IMR-90 (cell line): ENCODE measurements at regions not wholly inside any gene's neighbourhood (a gene's known extent, or its start where the extent isn't known, plus 50 kb on each side); places are given as distances from the start of the nearest gene placed in this dataset.

Source experiments
- ATAC-seq: fragments of 200-7000 bp; cut with Tn5 transposase; 2 replicates; pipeline ENCODE4 v1.9.1; 2020; ENCODE audit warnings: low read depth, mild to moderate bottlenecking, moderate library complexity
- BruUV-seq: library from RNA; stranded (reverse); fragments of 400-500 nt; replicated peaks from 2 replicates; lab custom pipeline; 2021; lab: Mats Ljungman, UMichigan
- CTCF ChIA-PET: fragments of 300-600 bp; formaldehyde crosslinking; extraction: SDS; loops from one replicate; lab custom pipeline; 2021; ENCODE audit warnings: antibody characterized with exemption; lab: Yijun Ruan, JAX
- POLR2A ChIA-PET: fragments of 300-600 bp; sonication (Branson Sonifier 250); formaldehyde crosslinking; loops from one replicate; lab custom pipeline; 2022; ENCODE audit warnings: antibody characterized with exemption; ENCODE audit not compliant: unreplicated experiment; lab: Charles Lee
- DNase-seq: peaks from one replicate; pipeline ENCODE4 v3.0.0; 2013
- H2AFZ ChIP-seq: replicated peaks from 2 replicates; pipeline ENCODE3; 2013; ENCODE audit warnings: low read length, mild to moderate bottlenecking; ENCODE audit not compliant: poor library complexity
- H2AK5ac ChIP-seq: 2 replicates; pipeline ENCODE4 v1.6.1; 2013; ENCODE audit warnings: low read depth, low read length, inconsistent platforms
- H2AK9ac ChIP-seq: replicated peaks from 2 replicates; pipeline ENCODE3; 2013; ENCODE audit warnings: mild to moderate bottlenecking, low read depth, low read length, moderate library complexity; ENCODE audit not compliant: poor library complexity
- H2BK120ac ChIP-seq: 2 replicates; pipeline ENCODE4 v1.6.1; 2013; ENCODE audit warnings: low read depth, low read length, inconsistent platforms
- H2BK15ac ChIP-seq: 3 replicates; pipeline ENCODE4 v1.6.1; 2013; ENCODE audit warnings: low read depth, low read length, inconsistent platforms
- H2BK20ac ChIP-seq: 2 replicates; pipeline ENCODE4 v1.6.1; 2013; ENCODE audit warnings: low read depth, mild to moderate bottlenecking, inconsistent platforms, low read length, moderate library complexity
- H2BK5ac ChIP-seq: 2 replicates; pipeline ENCODE4 v1.6.1; 2013; ENCODE audit warnings: mild to moderate bottlenecking, low read depth, low read length, inconsistent platforms; ENCODE audit not compliant: poor library complexity, severe bottlenecking
- H3K14ac ChIP-seq: replicated peaks from 2 replicates; pipeline ENCODE4 v1.6.1; 2013; ENCODE audit warnings: low read depth, low read length, inconsistent platforms
- H3K18ac ChIP-seq: 2 replicates; pipeline ENCODE4 v1.6.1; 2013; ENCODE audit warnings: low read depth, low read length, control low read depth
- H3K23ac ChIP-seq: 2 replicates; pipeline ENCODE4 v1.6.1; 2013; ENCODE audit warnings: low read depth, low read length, inconsistent platforms
- H3K27ac ChIP-seq: 2 replicates; pipeline ENCODE4 v1.5.1; 2013; ENCODE audit warnings: mild to moderate bottlenecking, control low read depth, low read length; ENCODE audit not compliant: insufficient read depth
- H3K27me3 ChIP-seq: 2 replicates; pipeline ENCODE4 v1.6.1; 2013; ENCODE audit warnings: low read length; ENCODE audit not compliant: control insufficient read depth, insufficient read depth
- H3K36me3 ChIP-seq: 2 replicates; pipeline ENCODE4 v1.6.1; 2013; ENCODE audit warnings: low read length, mixed read lengths; ENCODE audit not compliant: control insufficient read depth, insufficient read depth
- H3K4ac ChIP-seq: 2 replicates; pipeline ENCODE4 v1.6.1; 2013; ENCODE audit warnings: low read depth, low read length, inconsistent platforms
- H3K4me1 ChIP-seq: 2 replicates; pipeline ENCODE4 v1.6.1; 2013; ENCODE audit warnings: low read length, mixed read lengths; ENCODE audit not compliant: control insufficient read depth, insufficient read depth
- H3K4me2 ChIP-seq: 2 replicates; pipeline ENCODE4 v1.6.1; 2013; ENCODE audit warnings: low read depth, mild to moderate bottlenecking, control low read depth, low read length, moderate library complexity
- H3K4me3 ChIP-seq: 2 replicates; pipeline ENCODE4 v1.5.1; 2013; ENCODE audit warnings: low read depth, mild to moderate bottlenecking, control low read depth, low read length, moderate library complexity; ENCODE audit not compliant: insufficient read depth
- H3K56ac ChIP-seq: 2 replicates; pipeline ENCODE4 v1.6.1; 2013; ENCODE audit warnings: low read length, inconsistent platforms; ENCODE audit not compliant: insufficient read depth; ENCODE audit errors: extremely low read depth
- H3K79me1 ChIP-seq, 2 experiments: 2 replicates each; pipeline ENCODE4 v1.6.1; 2013; ENCODE audit warnings: low read length in 2 of 2, inconsistent platforms in 1 of 2, low read depth in 1 of 2
- H3K9ac ChIP-seq: 2 replicates; pipeline ENCODE4 v1.6.1; 2013; ENCODE audit warnings: low read depth, low read length, control low read depth
- H3K9me1 ChIP-seq: 2 replicates; pipeline ENCODE4 v1.6.1; 2013; ENCODE audit warnings: low read length, inconsistent platforms; ENCODE audit not compliant: insufficient read depth
- H3K9me3 ChIP-seq: 2 replicates; pipeline ENCODE4 v1.6.1; 2013; ENCODE audit warnings: low read length; ENCODE audit not compliant: control insufficient read depth, insufficient read depth
- H4K20me1 ChIP-seq: 2 replicates; pipeline ENCODE4 v1.6.1; 2013; ENCODE audit warnings: low read length, inconsistent platforms; ENCODE audit not compliant: insufficient read depth
- H4K5ac ChIP-seq: 2 replicates; pipeline ENCODE4 v1.6.1; 2013; ENCODE audit warnings: mild to moderate bottlenecking, low read depth, low read length, control low read depth
- H4K8ac ChIP-seq, 2 experiments: 2 replicates each; pipeline ENCODE4 v1.6.1; 2013; ENCODE audit warnings: low read depth in 2 of 2, low read length in 2 of 2, control low read depth in 1 of 2, inconsistent platforms in 1 of 2
- H4K91ac ChIP-seq: 2 replicates; pipeline ENCODE4 v1.6.1; 2013; ENCODE audit warnings: low read depth, low read length, inconsistent platforms; ENCODE audit not compliant: insufficient read depth
- BHLHE40 ChIP-seq: fragments of 150-350 bp; IDR thresholded peaks from 2 replicates; pipeline ENCODE4 v1.6.1; 2016; ENCODE audit warnings: mild to moderate bottlenecking, low read depth, low read length
- CEBPB ChIP-seq: IDR thresholded peaks from 2 replicates; pipeline ENCODE4 v1.6.1; 2012; ENCODE audit warnings: low read depth, low read length, improper control_type of control experiment
- CHD1 ChIP-seq: IDR thresholded peaks from 2 replicates; pipeline ENCODE4 v1.6.1; 2012; ENCODE audit warnings: low read depth, low read length, improper control_type of control experiment
- ELK1 ChIP-seq: fragments of 150-350 bp; IDR thresholded peaks from 2 replicates; pipeline ENCODE4 v1.6.1; 2016; ENCODE audit warnings: low read depth, mild to moderate bottlenecking, low read length, moderate library complexity, borderline replicate concordance
- FOS ChIP-seq: fragments of 150-350 bp; IDR thresholded peaks from 2 replicates; pipeline ENCODE4 v1.6.1; 2016; ENCODE audit warnings: low read depth, low read length
- MAFK ChIP-seq: IDR thresholded peaks from 2 replicates; pipeline ENCODE4 v1.6.1; 2012; ENCODE audit warnings: low read depth, low read length, improper control_type of control experiment
- MAZ ChIP-seq: IDR thresholded peaks from 2 replicates; pipeline ENCODE4 v1.6.1; 2012; ENCODE audit warnings: low read depth, mild to moderate bottlenecking, low read length, improper control_type of control experiment, moderate library complexity, borderline replicate concordance
- MXI1 ChIP-seq: IDR thresholded peaks from 2 replicates; pipeline ENCODE4 v1.6.1; 2012; ENCODE audit warnings: low read depth, mild to moderate bottlenecking, low read length, moderate library complexity, borderline replicate concordance
- NFE2L2 ChIP-seq: fragments of 150-350 bp; IDR thresholded peaks from 2 replicates; pipeline ENCODE4 v1.6.1; 2016; ENCODE audit warnings: low read depth, mild to moderate bottlenecking, low read length
- POLR2A ChIP-seq: IDR thresholded peaks from 2 replicates; pipeline ENCODE4 v1.6.1; 2012; ENCODE audit warnings: mild to moderate bottlenecking, low read depth, low read length
- RAD21 ChIP-seq: IDR thresholded peaks from 2 replicates; pipeline ENCODE4 v1.6.1; 2012; ENCODE audit warnings: low read length, improper control_type of control experiment
- RCOR1 ChIP-seq: IDR thresholded peaks from 2 replicates; pipeline ENCODE4 v1.6.1; 2012; ENCODE audit warnings: mild to moderate bottlenecking, low read length, improper control_type of control experiment; ENCODE audit not compliant: insufficient replicate concordance
- RFX5 ChIP-seq: IDR thresholded peaks from 2 replicates; pipeline ENCODE4 v1.8.0; 2012; ENCODE audit warnings: low read depth, mild to moderate bottlenecking, low read length, moderate library complexity
- SMC3 ChIP-seq: fragments of 150-350 bp; IDR thresholded peaks from 2 replicates; pipeline ENCODE4 v1.6.1; 2016; ENCODE audit warnings: low read depth, mild to moderate bottlenecking, antibody characterized with exemption, low read length, moderate library complexity
- USF2 ChIP-seq: fragments of 150-350 bp; IDR thresholded peaks from 2 replicates; pipeline ENCODE4 v1.6.1; 2017; ENCODE audit warnings: mild to moderate bottlenecking, antibody characterized with exemption, low read length, low read depth
- WGBS, 2 experiments: methylation state at CpG; one replicate each; pipeline versions ENCODE4 v1.1.5 to v1.1.7; 2013; ENCODE audit warnings: missing lambda C conversion rate in 2 of 2; ENCODE audit not compliant: insufficient read length in 1 of 2; ENCODE audit errors: extremely low coverage in 2 of 2; 5-methylcytosine and 5-hydroxymethylcytosine counted together
- dilution Hi-C: fragments of 300-500 bp; cut with HindIII; formaldehyde crosslinking; loops from one replicate; pipeline ENCODE4 v1.14.3; 2018; ENCODE audit warnings: low sequenced_read_pairs; ENCODE audit not compliant: unreplicated experiment
- in situ Hi-C: fragments of 300-500 bp; cut with MboI; formaldehyde crosslinking; loops from 3 replicates; pipeline ENCODE4 v1.14.3; 2019; ENCODE audit warnings: low sequenced_read_pairs, inconsistent platforms, mixed read lengths
- intact Hi-C: fragments of 100-400 bp; cut with micrococcal nuclease; formaldehyde crosslinking; loops from 2 replicates; pipeline ENCODE4 v1.10.0; 2022
- TF ChIP-seq, protein P1 (sequence below): conservative IDR thresholded peaks from 2 replicates; pipeline ENCODE4 v1.5.1; 2012; ENCODE audit warnings: mild to moderate bottlenecking, low read depth, low read length, improper control_type of control experiment

DNA sequence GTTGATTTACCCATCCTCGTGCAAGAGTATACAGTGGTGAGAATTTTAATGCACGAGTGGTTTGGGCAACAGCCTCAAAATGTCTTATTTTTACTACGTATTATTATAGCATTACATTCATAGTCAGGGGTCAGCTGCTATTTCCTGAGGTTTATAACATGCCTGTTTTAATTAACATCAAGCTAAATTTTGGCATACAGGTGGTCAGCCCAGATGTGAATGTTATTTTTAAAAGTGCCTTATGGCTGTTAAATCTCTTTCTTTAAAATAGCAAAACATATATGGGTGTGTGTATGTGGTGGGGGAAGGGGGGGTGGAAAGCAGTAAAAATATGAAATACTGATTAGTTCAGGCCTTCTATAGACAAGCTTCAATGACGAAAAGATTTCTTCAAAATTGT lies 424.5 kb upstream of the CLINT1 start:
- Histone ChIP-seq H3K27ac (no peak overlapping the region), H2AK9ac (no peak overlapping the region), H3K9me1 (no peaks in the 10 kb centered on the region), H4K8ac (no peak overlapping the region), H3K9me3 (no peaks in the 10 kb centered on the region), H3K14ac (no peak overlapping the region), H2BK5ac (no peak overlapping the region), H3K18ac (no peak overlapping the region), H3K79me1 (no peaks in the 10 kb centered on the region), H3K4ac (no peak overlapping the region), H3K23ac (no peak overlapping the region), H2AFZ (no peak overlapping the region), H2BK20ac (no peak overlapping the region), H3K4me1 (no peaks in the 10 kb centered on the region), H2AK5ac (no peak overlapping the region), H3K9ac (no peak overlapping the region), H2BK15ac (no peak overlapping the region), H2BK120ac (no peak overlapping the region), H3K56ac (no peak overlapping the region), H3K4me3 (no peak overlapping the region), H4K91ac (no peak overlapping the region), H3K4me2 (no peak overlapping the region), H4K5ac (no peak overlapping the region), H3K36me3 (no peaks in the 10 kb centered on the region), H3K27me3 (no peaks in the 10 kb centered on the region), H4K20me1 (no peaks in the 10 kb centered on the region)
- BruUV-seq = no TSS peak
- no peak for ATAC-seq
- in situ Hi-C loops (no loop called here), intact Hi-C loops (no loop called here), dilution Hi-C loops (no loop called here)
- POLR2A ChIA-PET = no interaction called here
- no peak for DNase-seq
- CTCF ChIA-PET = no interaction called here
- no peak for TF ChIP-seq POLR2A
- no peak for TF ChIP-seq SMC3
- no peak for TF ChIP-seq MXI1
- no peak for TF ChIP-seq MAZ
- no peak for TF ChIP-seq CHD1
- TF ChIP-seq RAD21 = no peak
- TF ChIP-seq RCOR1 = no peak
- TF ChIP-seq ELK1 = no peak
- TF ChIP-seq, protein P1, sequence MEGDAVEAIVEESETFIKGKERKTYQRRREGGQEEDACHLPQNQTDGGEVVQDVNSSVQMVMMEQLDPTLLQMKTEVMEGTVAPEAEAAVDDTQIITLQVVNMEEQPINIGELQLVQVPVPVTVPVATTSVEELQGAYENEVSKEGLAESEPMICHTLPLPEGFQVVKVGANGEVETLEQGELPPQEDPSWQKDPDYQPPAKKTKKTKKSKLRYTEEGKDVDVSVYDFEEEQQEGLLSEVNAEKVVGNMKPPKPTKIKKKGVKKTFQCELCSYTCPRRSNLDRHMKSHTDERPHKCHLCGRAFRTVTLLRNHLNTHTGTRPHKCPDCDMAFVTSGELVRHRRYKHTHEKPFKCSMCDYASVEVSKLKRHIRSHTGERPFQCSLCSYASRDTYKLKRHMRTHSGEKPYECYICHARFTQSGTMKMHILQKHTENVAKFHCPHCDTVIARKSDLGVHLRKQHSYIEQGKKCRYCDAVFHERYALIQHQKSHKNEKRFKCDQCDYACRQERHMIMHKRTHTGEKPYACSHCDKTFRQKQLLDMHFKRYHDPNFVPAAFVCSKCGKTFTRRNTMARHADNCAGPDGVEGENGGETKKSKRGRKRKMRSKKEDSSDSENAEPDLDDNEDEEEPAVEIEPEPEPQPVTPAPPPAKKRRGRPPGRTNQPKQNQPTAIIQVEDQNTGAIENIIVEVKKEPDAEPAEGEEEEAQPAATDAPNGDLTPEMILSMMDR = no peak
- no peak for TF ChIP-seq USF2
- no peak for TF ChIP-seq RFX5
- TF ChIP-seq FOS = no peak
- no peak for TF ChIP-seq MAFK
- no peak for TF ChIP-seq BHLHE40
- no peak for TF ChIP-seq CEBPB
- TF ChIP-seq NFE2L2 = no peak
- no CpG with 5 or more reads among the region's 4 CpGs for WGBS, 2 experiments
